ENCODE measurements at regions not wholly inside any gene's neighbourhood (a gene's known extent, or its start where the extent isn't known, plus 50 kb on each side); places are given as distances from the start of the nearest gene placed in this dataset.

- H3K27ac ChIP-seq (ENCODE audit: low read depth, low read length) = no peak overlapping the region
- no peak overlapping the region for H3K4me3 ChIP-seq (ENCODE audit: low read length in 3 of 3)
- peaks cover 6 to 14% (median 9%) of the 10 kb centered on the region in 3 donors for H3K27me3 ChIP-seq (ENCODE audit: control insufficient read depth in 3 of 3, insufficient read depth in 3 of 3, low read length in 3 of 3)
- H3K4me1 ChIP-seq (ENCODE audit: control insufficient read depth in 3 of 3, insufficient read depth in 3 of 3, low read length in 3 of 3) = no peaks in the 10 kb centered on the region
- H3K9me3 ChIP-seq (ENCODE audit: control insufficient read depth in 3 of 3, low read length in 3 of 3) = peaks cover 0 to 2% (median 0%) of the 10 kb centered on the region in 3 donors
- no peak overlapping the region for H3K9ac ChIP-seq (ENCODE audit: low read depth in 1 of 3, low read length in 3 of 3)
- no peaks in the 10 kb centered on the region for H3K36me3 ChIP-seq (ENCODE audit: control insufficient read depth in 3 of 3, insufficient read depth in 3 of 3, low read length in 3 of 3)
Observed at GRCh38 chr16:50482271-50482670, 65.9 kb upstream of the NKD1 start.

- H3K4me3 ChIP-seq (ENCODE audit: low read length in 3 of 3) = no peak overlapping the region
- H3K9me3 ChIP-seq (ENCODE audit: control insufficient read depth in 3 of 3, low read length in 3 of 3) = no peaks in the 10 kb centered on the region
- H3K4me1 ChIP-seq (ENCODE audit: control insufficient read depth in 3 of 3, insufficient read depth in 3 of 3, low read length in 3 of 3) = no peaks in the 10 kb centered on the region
- H3K27ac ChIP-seq (ENCODE audit: low read depth, low read length) = no peak overlapping the region
- no peak overlapping the region for H3K9ac ChIP-seq (ENCODE audit: low read depth in 1 of 3, low read length in 3 of 3)
- no peaks in the 10 kb centered on the region for H3K36me3 ChIP-seq (ENCODE audit: control insufficient read depth in 3 of 3, insufficient read depth in 3 of 3, low read length in 3 of 3)
- H3K27me3 ChIP-seq (ENCODE audit: control insufficient read depth in 3 of 3, insufficient read depth in 3 of 3, low read length in 3 of 3) = peaks cover 9 to 14% (median 10%) of the 10 kb centered on the region in 3 donors
Observed at GRCh38 chr16:50480206-50480605, 68.0 kb upstream of the NKD1 start.

DNA sequence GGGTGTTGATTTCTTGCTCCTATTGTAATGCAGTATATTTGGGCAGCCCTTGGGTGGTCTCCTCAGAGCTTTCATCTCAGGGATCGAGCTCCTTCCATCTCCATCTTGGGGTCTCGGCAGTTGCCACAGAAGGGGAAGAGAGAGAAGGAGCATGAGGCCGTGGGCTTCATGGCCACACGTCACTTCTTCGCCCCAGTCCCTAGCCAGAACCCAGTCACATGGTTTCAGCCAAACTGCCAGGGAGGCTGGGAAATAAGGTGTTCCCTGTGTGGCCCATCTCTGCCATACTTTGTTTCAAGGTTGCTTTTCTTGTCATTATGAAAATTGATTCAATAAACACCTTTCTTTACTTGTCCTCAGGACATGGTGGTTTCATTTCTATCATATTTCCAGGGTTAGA, 68.4 kb upstream of the NKD1 start:
- H3K9ac ChIP-seq (ENCODE audit: low read depth in 1 of 3, low read length in 3 of 3) = no peak overlapping the region
- H3K9me3 ChIP-seq (ENCODE audit: control insufficient read depth in 3 of 3, low read length in 3 of 3) = no peaks in the 10 kb centered on the region
- peaks cover 9 to 14% (median 10%) of the 10 kb centered on the region in 3 donors for H3K27me3 ChIP-seq (ENCODE audit: control insufficient read depth in 3 of 3, insufficient read depth in 3 of 3, low read length in 3 of 3)
- no peaks in the 10 kb centered on the region for H3K36me3 ChIP-seq (ENCODE audit: control insufficient read depth in 3 of 3, insufficient read depth in 3 of 3, low read length in 3 of 3)
- no peak overlapping the region for H3K4me3 ChIP-seq (ENCODE audit: low read length in 3 of 3)
- no peak overlapping the region for H3K27ac ChIP-seq (ENCODE audit: low read depth, low read length)
- no peaks in the 10 kb centered on the region for H3K4me1 ChIP-seq (ENCODE audit: control insufficient read depth in 3 of 3, insufficient read depth in 3 of 3, low read length in 3 of 3)

DNA sequence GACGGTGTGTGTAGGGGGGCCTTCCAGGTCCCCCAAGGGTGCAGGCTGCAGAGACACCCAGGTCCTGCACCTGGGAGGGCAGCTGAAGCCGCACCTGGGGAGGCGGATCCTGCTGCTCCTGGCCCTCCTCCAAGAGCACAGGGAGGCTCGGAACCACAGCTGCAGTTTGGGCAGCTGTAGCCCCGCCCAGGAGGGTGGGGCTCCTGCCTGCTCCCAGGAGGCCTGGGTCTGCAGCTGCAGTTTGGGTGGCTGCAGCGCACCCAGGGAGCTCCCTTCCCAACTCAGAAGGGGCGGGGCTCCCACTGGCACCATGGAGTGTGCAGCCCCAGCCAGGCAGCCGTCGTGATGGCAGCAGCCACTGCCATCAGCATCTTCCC, 69.4 kb upstream of the NKD1 start:
- Histone ChIP-seq H3K4me3 (ENCODE audit: low read length in 3 of 3) (no peak overlapping the region), H3K9ac (ENCODE audit: low read depth in 1 of 3, low read length in 3 of 3) (no peak overlapping the region), H3K27ac (ENCODE audit: low read depth, low read length) (no peak overlapping the region), H3K4me1 (ENCODE audit: control insufficient read depth in 3 of 3, insufficient read depth in 3 of 3, low read length in 3 of 3) (no peaks in the 10 kb centered on the region), H3K9me3 (ENCODE audit: control insufficient read depth in 3 of 3, low read length in 3 of 3) (no peaks in the 10 kb centered on the region), H3K27me3 (ENCODE audit: control insufficient read depth in 3 of 3, insufficient read depth in 3 of 3, low read length in 3 of 3) (peaks cover 9 to 14% (median 13%) of the 10 kb centered on the region in 3 donors), H3K36me3 (ENCODE audit: control insufficient read depth in 3 of 3, insufficient read depth in 3 of 3, low read length in 3 of 3) (no peaks in the 10 kb centered on the region)

- no peaks in the 10 kb centered on the region for H3K36me3 ChIP-seq (ENCODE audit: control insufficient read depth in 3 of 3, insufficient read depth in 3 of 3, low read length in 3 of 3)
- H3K4me1 ChIP-seq (ENCODE audit: control insufficient read depth in 3 of 3, insufficient read depth in 3 of 3, low read length in 3 of 3) = no peaks in the 10 kb centered on the region
- H3K9ac ChIP-seq (ENCODE audit: low read depth in 1 of 3, low read length in 3 of 3) = no peak overlapping the region
- H3K27ac ChIP-seq (ENCODE audit: low read depth, low read length) = no peak overlapping the region
- no peaks in the 10 kb centered on the region for H3K9me3 ChIP-seq (ENCODE audit: control insufficient read depth in 3 of 3, low read length in 3 of 3)
- peaks cover 9 to 15% (median 14%) of the 10 kb centered on the region in 3 donors for H3K27me3 ChIP-seq (ENCODE audit: control insufficient read depth in 3 of 3, insufficient read depth in 3 of 3, low read length in 3 of 3)
- no peak overlapping the region for H3K4me3 ChIP-seq (ENCODE audit: low read length in 3 of 3)
Observed at GRCh38 chr16:50478075-50478772, 70.0 kb upstream of the NKD1 start.

DNA sequence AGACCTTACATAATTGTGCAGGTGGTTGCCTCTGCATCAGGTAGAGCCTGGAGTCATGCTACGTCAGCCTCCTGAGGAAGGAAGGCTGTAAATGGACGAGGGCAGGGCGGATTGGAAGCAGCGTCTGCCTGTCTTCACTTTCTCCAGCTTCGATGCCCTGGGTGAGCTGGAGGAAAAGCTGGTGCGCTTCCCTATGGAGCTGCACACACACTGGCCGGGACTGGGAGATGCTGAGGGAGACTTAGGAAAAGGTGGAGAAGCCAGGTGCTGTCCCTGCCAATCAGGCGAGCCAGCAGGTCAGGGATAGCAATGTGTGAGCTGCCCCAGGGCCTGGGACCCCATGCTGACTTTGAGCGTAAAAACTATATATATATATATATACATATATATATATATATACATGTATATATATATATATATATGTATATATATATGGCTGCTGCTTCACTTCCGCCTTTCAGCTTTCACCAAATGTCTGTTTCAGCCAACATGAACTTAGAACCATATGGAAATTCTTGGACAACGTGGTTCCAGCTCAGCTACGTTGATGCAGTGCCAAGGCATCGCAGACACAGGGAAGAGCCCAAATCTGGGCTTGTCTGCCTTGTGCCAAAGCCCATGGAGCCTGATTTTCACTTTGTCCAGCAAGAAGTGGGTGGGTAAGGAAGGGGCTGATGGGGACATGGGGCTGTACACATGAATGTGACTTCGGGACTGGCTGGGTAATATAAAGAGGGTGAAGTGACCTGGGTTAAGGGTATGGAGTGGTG, 71.5 kb upstream of the NKD1 start:
- Histone ChIP-seq H3K9ac (ENCODE audit: low read depth in 1 of 3, low read length in 3 of 3) (no peak overlapping the region), H3K4me1 (ENCODE audit: control insufficient read depth in 3 of 3, insufficient read depth in 3 of 3, low read length in 3 of 3) (no peaks in the 10 kb centered on the region), H3K27ac (ENCODE audit: low read depth, low read length) (no peak overlapping the region), H3K9me3 (ENCODE audit: control insufficient read depth in 3 of 3, low read length in 3 of 3) (no peaks in the 10 kb centered on the region), H3K36me3 (ENCODE audit: control insufficient read depth in 3 of 3, insufficient read depth in 3 of 3, low read length in 3 of 3) (no peaks in the 10 kb centered on the region), H3K27me3 (ENCODE audit: control insufficient read depth in 3 of 3, insufficient read depth in 3 of 3, low read length in 3 of 3) (peaks cover 5 to 10% (median 9%) of the 10 kb centered on the region in 3 donors), H3K4me3 (ENCODE audit: low read length in 3 of 3) (no peak overlapping the region)

GRCh38 chr16:50475170-50475569, 73.0 kb upstream of the NKD1 start:
- peaks cover 0 to 11% (median 9%) of the 10 kb centered on the region in 3 donors for H3K27me3 ChIP-seq (ENCODE audit: control insufficient read depth in 3 of 3, insufficient read depth in 3 of 3, low read length in 3 of 3)
- no peaks in the 10 kb centered on the region for H3K9me3 ChIP-seq (ENCODE audit: control insufficient read depth in 3 of 3, low read length in 3 of 3)
- no peak overlapping the region for H3K27ac ChIP-seq (ENCODE audit: low read depth, low read length)
- no peaks in the 10 kb centered on the region for H3K36me3 ChIP-seq (ENCODE audit: control insufficient read depth in 3 of 3, insufficient read depth in 3 of 3, low read length in 3 of 3)
- H3K4me1 ChIP-seq (ENCODE audit: control insufficient read depth in 3 of 3, insufficient read depth in 3 of 3, low read length in 3 of 3) = no peaks in the 10 kb centered on the region
- no peak overlapping the region for H3K4me3 ChIP-seq (ENCODE audit: low read length in 3 of 3)
- no peak overlapping the region for H3K9ac ChIP-seq (ENCODE audit: low read depth in 1 of 3, low read length in 3 of 3)

GRCh38 chr16:50474138-50474537, 74.1 kb upstream of the NKD1 start:
- no peaks in the 10 kb centered on the region for H3K36me3 ChIP-seq (ENCODE audit: control insufficient read depth in 3 of 3, insufficient read depth in 3 of 3, low read length in 3 of 3)
- H3K9me3 ChIP-seq (ENCODE audit: control insufficient read depth in 3 of 3, low read length in 3 of 3) = no peaks in the 10 kb centered on the region
- peaks cover 5 to 22% (median 15%) of the 10 kb centered on the region in 3 donors for H3K27me3 ChIP-seq (ENCODE audit: control insufficient read depth in 3 of 3, insufficient read depth in 3 of 3, low read length in 3 of 3)

GRCh38 chr16:50473356-50473945, 74.7 kb upstream of the NKD1 start:
- H3K4me3 ChIP-seq (ENCODE audit: low read length in 3 of 3) = no peak overlapping the region
- H3K27me3 ChIP-seq (ENCODE audit: control insufficient read depth in 3 of 3, insufficient read depth in 3 of 3, low read length in 3 of 3) = peaks cover 12 to 26% (median 18%) of the 10 kb centered on the region in 3 donors
- H3K27ac ChIP-seq (ENCODE audit: low read depth, low read length) = no peak overlapping the region
- H3K9ac ChIP-seq (ENCODE audit: low read depth in 1 of 3, low read length in 3 of 3) = no peak overlapping the region
- no peaks in the 10 kb centered on the region for H3K36me3 ChIP-seq (ENCODE audit: control insufficient read depth in 3 of 3, insufficient read depth in 3 of 3, low read length in 3 of 3)
- no peaks in the 10 kb centered on the region for H3K9me3 ChIP-seq (ENCODE audit: control insufficient read depth in 3 of 3, low read length in 3 of 3)
- H3K4me1 ChIP-seq (ENCODE audit: control insufficient read depth in 3 of 3, insufficient read depth in 3 of 3, low read length in 3 of 3) = peaks cover 0 to 5% (median 0%) of the 10 kb centered on the region in 3 donors

More at GRCh38 chr16:50474138-50474537, 74.1 kb upstream of the NKD1 start:
- no peak overlapping the region for H3K4me3 ChIP-seq (ENCODE audit: low read length in 3 of 3)
- peaks cover 0 to 2% (median 0%) of the 10 kb centered on the region in 3 donors for H3K4me1 ChIP-seq (ENCODE audit: control insufficient read depth in 3 of 3, insufficient read depth in 3 of 3, low read length in 3 of 3)
- no peak overlapping the region for H3K27ac ChIP-seq (ENCODE audit: low read depth, low read length)
- no peak overlapping the region for H3K9ac ChIP-seq (ENCODE audit: low read depth in 1 of 3, low read length in 3 of 3)

DNA sequence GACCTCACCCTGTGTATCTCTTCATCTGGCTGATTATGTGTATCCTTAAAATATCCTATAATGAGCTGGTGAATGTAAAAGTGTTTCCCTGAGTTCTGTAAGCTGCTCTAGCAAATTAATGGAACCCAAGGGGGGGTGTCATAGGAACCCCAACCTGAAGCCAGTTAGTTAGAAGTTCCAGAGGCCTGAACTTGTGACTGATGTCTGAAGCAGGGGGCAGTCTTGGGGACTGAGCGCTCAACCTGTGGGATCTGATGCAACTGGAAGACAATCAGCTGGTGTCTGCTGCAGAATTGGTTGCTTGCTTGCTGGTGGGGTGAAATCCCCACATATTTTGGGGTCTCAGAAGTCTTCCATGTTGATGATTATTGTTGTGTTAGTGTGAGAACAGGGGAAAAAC, 75.7 kb upstream of the NKD1 start:
- Histone ChIP-seq H3K27me3 (ENCODE audit: control insufficient read depth in 3 of 3, insufficient read depth in 3 of 3, low read length in 3 of 3) (peaks cover 17 to 31% (median 18%) of the 10 kb centered on the region in 3 donors), H3K9ac (ENCODE audit: low read depth in 1 of 3, low read length in 3 of 3) (no peak overlapping the region)

More for the DNA sequence above, 75.7 kb upstream of the NKD1 start:
- Histone ChIP-seq H3K36me3 (ENCODE audit: control insufficient read depth in 3 of 3, insufficient read depth in 3 of 3, low read length in 3 of 3) (no peaks in the 10 kb centered on the region), H3K4me1 (ENCODE audit: control insufficient read depth in 3 of 3, insufficient read depth in 3 of 3, low read length in 3 of 3) (peaks cover 0 to 5% (median 0%) of the 10 kb centered on the region in 3 donors), H3K9me3 (ENCODE audit: control insufficient read depth in 3 of 3, low read length in 3 of 3) (no peaks in the 10 kb centered on the region), H3K4me3 (ENCODE audit: low read length in 3 of 3) (no peak overlapping the region), H3K27ac (ENCODE audit: low read depth, low read length) (no peak overlapping the region)
